ENCODE measurements at regions not wholly inside any gene's neighbourhood (a gene's known extent, or its start where the extent isn't known, plus 50 kb on each side); places are given as distances from the start of the nearest gene placed in this dataset.

DNA sequence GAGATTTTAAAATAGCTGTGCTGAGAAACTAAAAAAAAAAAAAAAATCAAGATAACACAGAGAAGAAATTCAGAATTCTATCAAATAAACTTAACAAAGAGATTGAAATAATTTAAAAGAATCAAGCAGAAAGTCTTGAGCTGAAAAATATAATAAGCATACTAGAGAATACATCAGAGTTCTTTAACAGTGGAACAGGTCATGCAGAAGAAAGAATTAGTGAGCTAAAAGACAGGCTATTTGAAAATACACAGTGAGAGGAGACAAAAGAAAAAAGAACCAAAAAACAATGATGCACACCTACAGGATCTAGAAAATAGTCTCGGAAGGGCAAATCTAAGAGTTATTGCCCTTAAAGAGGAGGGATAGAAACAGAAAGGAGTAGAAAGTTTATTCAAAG, 548.1 kb downstream of the ADCYAP1 start:
- no peak overlapping the region for H3K4ac ChIP-seq (ENCODE audit: low read depth, low read length)
- H3K4me1 ChIP-seq (ENCODE audit: control insufficient read depth in 1 of 2, insufficient read depth in 2 of 2, low read length in 2 of 2) = no peaks in the 10 kb centered on the region
- H3K9ac ChIP-seq (ENCODE audit: low read length) = no peak overlapping the region
- no peak overlapping the region for H4K91ac ChIP-seq (ENCODE audit: low read depth, low read length)
- no peak overlapping the region for H3K18ac ChIP-seq (ENCODE audit: low read length)
- no peaks in the 10 kb centered on the region for H3K36me3 ChIP-seq (ENCODE audit: control insufficient read depth in 1 of 2, insufficient read depth in 2 of 2, low read length in 2 of 2)
- H2AK5ac ChIP-seq (ENCODE audit: low read length) = no peak overlapping the region
- no peak overlapping the region for H2BK120ac ChIP-seq (ENCODE audit: insufficient read depth, low read length, poor library complexity)
- no peak overlapping the region for H2AFZ ChIP-seq (ENCODE audit: insufficient read depth, low read length, poor library complexity)
- H3K14ac ChIP-seq (ENCODE audit: low read length) = no peak overlapping the region
- no peak overlapping the region for H3K4me3 ChIP-seq (ENCODE audit: low read depth, low read length)
- H4K12ac ChIP-seq (ENCODE audit: low read depth, low read length) = no peak overlapping the region
- no peak for DNase-seq
- no peak overlapping the region for H4K8ac ChIP-seq (ENCODE audit: low read depth, low read length)
- no peak overlapping the region for H3K27ac ChIP-seq (ENCODE audit: low read depth, low read length)
- WGBS (ENCODE audit: extremely low coverage, insufficient coverage, insufficient read length) = no CpG with 5 or more reads among the region's 1 CpG
- H3K79me1 ChIP-seq (ENCODE audit: low read length) = no peaks in the 10 kb centered on the region
- no peak overlapping the region for H3K4me2 ChIP-seq (ENCODE audit: low read length)
- no peaks in the 10 kb centered on the region for H3K79me2 ChIP-seq (ENCODE audit: control insufficient read depth, insufficient read depth, low read length, poor library complexity)
- no peak overlapping the region for H2BK5ac ChIP-seq (ENCODE audit: low read depth, low read length, poor library complexity)
- no peak overlapping the region for H2BK12ac ChIP-seq (ENCODE audit: low read length)
- no peaks in the 10 kb centered on the region for H3K27me3 ChIP-seq (ENCODE audit: insufficient read depth, low read length)
- no peak overlapping the region for H3K23ac ChIP-seq (ENCODE audit: low read length)
- no peaks in the 10 kb centered on the region for H3K9me3 ChIP-seq (ENCODE audit: insufficient read depth, low read depth, low read length)

DNA sequence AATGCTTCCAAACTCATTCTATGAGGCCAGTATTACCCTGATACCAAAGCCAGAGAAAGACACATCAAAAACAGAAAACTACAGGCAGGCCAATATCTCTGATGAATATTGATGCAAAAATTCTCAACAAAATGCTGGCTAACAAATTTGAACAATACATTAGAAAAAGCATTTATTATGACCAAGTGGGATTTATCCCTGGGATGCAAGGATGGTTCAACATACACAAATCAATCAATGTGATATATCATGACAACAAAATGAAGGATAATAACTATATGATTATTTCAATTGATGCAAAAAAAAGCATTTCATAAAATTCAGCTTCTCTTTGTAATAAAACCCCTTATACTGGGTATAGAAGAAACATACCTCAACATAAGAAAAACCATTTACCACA, 550.9 kb downstream of the ADCYAP1 start:
- H4K8ac ChIP-seq (ENCODE audit: low read depth, low read length) = no peak overlapping the region
- H3K79me2 ChIP-seq (ENCODE audit: control insufficient read depth, insufficient read depth, low read length, poor library complexity) = no peaks in the 10 kb centered on the region
- no peaks in the 10 kb centered on the region for H3K9me3 ChIP-seq (ENCODE audit: insufficient read depth, low read depth, low read length)
- no peaks in the 10 kb centered on the region for H3K79me1 ChIP-seq (ENCODE audit: low read length)
- no peak overlapping the region for H2AFZ ChIP-seq (ENCODE audit: insufficient read depth, low read length, poor library complexity)
- H3K4me2 ChIP-seq (ENCODE audit: low read length) = no peak overlapping the region
- no peak for DNase-seq
- H2BK5ac ChIP-seq (ENCODE audit: low read depth, low read length, poor library complexity) = no peak overlapping the region
- no peak overlapping the region for H3K18ac ChIP-seq (ENCODE audit: low read length)
- no peak overlapping the region for H3K4me3 ChIP-seq (ENCODE audit: low read depth, low read length)
- no peak overlapping the region for H2BK12ac ChIP-seq (ENCODE audit: low read length)
- no peak overlapping the region for H3K27ac ChIP-seq (ENCODE audit: low read depth, low read length)
- H2BK120ac ChIP-seq (ENCODE audit: insufficient read depth, low read length, poor library complexity) = no peak overlapping the region
- no peak overlapping the region for H4K12ac ChIP-seq (ENCODE audit: low read depth, low read length)
- H3K23ac ChIP-seq (ENCODE audit: low read length) = no peak overlapping the region
- H4K91ac ChIP-seq (ENCODE audit: low read depth, low read length) = no peak overlapping the region
- H3K9ac ChIP-seq (ENCODE audit: low read length) = no peak overlapping the region
- H3K4me1 ChIP-seq (ENCODE audit: control insufficient read depth in 1 of 2, insufficient read depth in 2 of 2, low read length in 2 of 2) = no peaks in the 10 kb centered on the region
- no peaks in the 10 kb centered on the region for H3K27me3 ChIP-seq (ENCODE audit: insufficient read depth, low read length)
- H2AK5ac ChIP-seq (ENCODE audit: low read length) = no peak overlapping the region
- no peak overlapping the region for H3K4ac ChIP-seq (ENCODE audit: low read depth, low read length)
- no peaks in the 10 kb centered on the region for H3K36me3 ChIP-seq (ENCODE audit: control insufficient read depth in 1 of 2, insufficient read depth in 2 of 2, low read length in 2 of 2)
- no peak overlapping the region for H3K14ac ChIP-seq (ENCODE audit: low read length)

DNA sequence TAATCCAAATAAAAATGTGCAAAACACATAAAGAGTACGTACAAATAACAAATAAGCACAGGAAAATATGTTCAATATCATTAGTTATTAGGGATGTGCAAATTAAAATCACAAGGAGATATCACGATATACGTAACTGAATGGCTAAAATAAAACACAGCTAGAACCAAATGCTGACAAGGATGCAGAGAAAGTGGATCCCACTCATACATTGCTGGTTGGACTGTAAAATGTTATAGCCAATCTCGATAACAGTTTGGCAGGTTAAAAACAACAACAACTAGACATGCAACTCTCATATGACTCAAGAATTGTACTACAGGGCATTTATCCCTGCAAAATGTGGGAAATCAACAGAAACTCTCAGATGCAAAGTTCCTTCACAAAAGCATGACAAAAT, 553.9 kb downstream of the ADCYAP1 start:
- H3K4me2 ChIP-seq (ENCODE audit: low read length) = no peak overlapping the region
- H3K36me3 ChIP-seq (ENCODE audit: control insufficient read depth in 1 of 2, insufficient read depth in 2 of 2, low read length in 2 of 2) = no peaks in the 10 kb centered on the region
- no peak overlapping the region for H4K91ac ChIP-seq (ENCODE audit: low read depth, low read length)
- no peak overlapping the region for H3K4ac ChIP-seq (ENCODE audit: low read depth, low read length)
- H4K8ac ChIP-seq (ENCODE audit: low read depth, low read length) = no peak overlapping the region
- H3K14ac ChIP-seq (ENCODE audit: low read length) = no peak overlapping the region
- H3K9me3 ChIP-seq (ENCODE audit: insufficient read depth, low read depth, low read length) = no peaks in the 10 kb centered on the region
- no peak overlapping the region for H3K23ac ChIP-seq (ENCODE audit: low read length)
- no peak overlapping the region for H2AFZ ChIP-seq (ENCODE audit: insufficient read depth, low read length, poor library complexity)
- no peak overlapping the region for H2BK5ac ChIP-seq (ENCODE audit: low read depth, low read length, poor library complexity)
- H2AK5ac ChIP-seq (ENCODE audit: low read length) = no peak overlapping the region
- H4K12ac ChIP-seq (ENCODE audit: low read depth, low read length) = no peak overlapping the region
- H2BK12ac ChIP-seq (ENCODE audit: low read length) = no peak overlapping the region
- no CpG with 5 or more reads among the region's 4 CpGs for WGBS (ENCODE audit: extremely low coverage, insufficient coverage, insufficient read length)
- DNase-seq = no peak
- H3K27me3 ChIP-seq (ENCODE audit: insufficient read depth, low read length) = no peaks in the 10 kb centered on the region
- no peak overlapping the region for H3K27ac ChIP-seq (ENCODE audit: low read depth, low read length)
- no peaks in the 10 kb centered on the region for H3K4me1 ChIP-seq (ENCODE audit: control insufficient read depth in 1 of 2, insufficient read depth in 2 of 2, low read length in 2 of 2)
- H2BK120ac ChIP-seq (ENCODE audit: insufficient read depth, low read length, poor library complexity) = no peak overlapping the region
- H3K79me2 ChIP-seq (ENCODE audit: control insufficient read depth, insufficient read depth, low read length, poor library complexity) = no peaks in the 10 kb centered on the region
- no peak overlapping the region for H3K18ac ChIP-seq (ENCODE audit: low read length)
- H3K9ac ChIP-seq (ENCODE audit: low read length) = no peak overlapping the region
- H3K79me1 ChIP-seq (ENCODE audit: low read length) = no peaks in the 10 kb centered on the region
- H3K4me3 ChIP-seq (ENCODE audit: low read depth, low read length) = no peak overlapping the region

DNA sequence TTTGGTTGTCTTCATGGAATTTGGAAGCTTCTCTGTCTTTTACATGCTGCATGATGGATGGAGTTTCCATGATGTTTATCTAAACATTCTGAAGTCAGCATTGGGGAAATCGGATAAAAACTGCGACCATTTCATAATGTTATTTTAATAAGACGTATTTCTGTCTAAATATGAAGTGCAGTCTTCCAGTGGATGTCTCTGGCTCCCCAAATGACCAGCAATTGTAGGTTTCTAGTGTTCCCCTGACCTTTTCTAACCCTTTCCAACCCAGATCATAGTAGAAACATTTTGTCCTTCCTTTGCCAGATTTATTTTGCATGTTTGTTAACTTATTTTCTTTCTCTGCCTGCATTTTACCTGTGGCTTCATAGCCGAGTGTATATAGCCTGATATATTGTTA, 559.3 kb downstream of the ADCYAP1 start:
- H3K9me3 ChIP-seq (ENCODE audit: insufficient read depth, low read depth, low read length) = no peaks in the 10 kb centered on the region
- no CpG with 5 or more reads among the region's 4 CpGs for WGBS (ENCODE audit: extremely low coverage, insufficient coverage, insufficient read length)
- no peaks in the 10 kb centered on the region for H3K4me1 ChIP-seq (ENCODE audit: control insufficient read depth in 1 of 2, insufficient read depth in 2 of 2, low read length in 2 of 2)

More for the DNA sequence above, 559.3 kb downstream of the ADCYAP1 start:
- no peak overlapping the region for H3K18ac ChIP-seq (ENCODE audit: low read length)
- no peak overlapping the region for H3K14ac ChIP-seq (ENCODE audit: low read length)
- H4K91ac ChIP-seq (ENCODE audit: low read depth, low read length) = no peak overlapping the region
- H3K23ac ChIP-seq (ENCODE audit: low read length) = no peak overlapping the region
- no peak overlapping the region for H2AK5ac ChIP-seq (ENCODE audit: low read length)
- no peak overlapping the region for H2BK120ac ChIP-seq (ENCODE audit: insufficient read depth, low read length, poor library complexity)
- H3K9ac ChIP-seq (ENCODE audit: low read length) = no peak overlapping the region
- H4K12ac ChIP-seq (ENCODE audit: low read depth, low read length) = no peak overlapping the region
- no peaks in the 10 kb centered on the region for H3K27me3 ChIP-seq (ENCODE audit: insufficient read depth, low read length)
- no peak overlapping the region for H2BK12ac ChIP-seq (ENCODE audit: low read length)
- H3K79me2 ChIP-seq (ENCODE audit: control insufficient read depth, insufficient read depth, low read length, poor library complexity) = no peaks in the 10 kb centered on the region
- H2BK5ac ChIP-seq (ENCODE audit: low read depth, low read length, poor library complexity) = no peak overlapping the region
- no peak overlapping the region for H4K8ac ChIP-seq (ENCODE audit: low read depth, low read length)
- H3K4me3 ChIP-seq (ENCODE audit: low read depth, low read length) = no peak overlapping the region
- no peak overlapping the region for H3K4ac ChIP-seq (ENCODE audit: low read depth, low read length)
- no peak for DNase-seq
- no peak overlapping the region for H3K27ac ChIP-seq (ENCODE audit: low read depth, low read length)
- no peak overlapping the region for H2AFZ ChIP-seq (ENCODE audit: insufficient read depth, low read length, poor library complexity)
- H3K79me1 ChIP-seq (ENCODE audit: low read length) = no peaks in the 10 kb centered on the region
- H3K36me3 ChIP-seq (ENCODE audit: control insufficient read depth in 1 of 2, insufficient read depth in 2 of 2, low read length in 2 of 2) = no peaks in the 10 kb centered on the region
- H3K4me2 ChIP-seq (ENCODE audit: low read length) = no peak overlapping the region

Measured in trophoblast cell (in vitro differentiated cells and primary cell).